DND-41 (cell line): ENCODE measurements at regions not wholly inside any gene's neighbourhood (a gene's known extent, or its start where the extent isn't known, plus 50 kb on each side); places are given as distances from the start of the nearest gene placed in this dataset.

Source experiments
- ATAC-seq: fragments of 200-7000 bp; cut with Tn5 transposase; 3 replicates; pipeline ENCODE4 v1.9.1; 2021; ENCODE audit warnings: low read depth; ENCODE audit not compliant: insufficient read depth
- DNase-seq: peaks from one replicate; pipeline ENCODE4 v3.0.0-alpha.2; 2020
- H2AFZ ChIP-seq: 2 replicates; pipeline ENCODE4 v1.6.0; 2012; ENCODE audit warnings: low read depth, low read length
- H3K27ac ChIP-seq: 2 replicates; pipeline ENCODE4 v1.5.1; 2012; ENCODE audit warnings: low read length, inconsistent platforms
- H3K27me3 ChIP-seq: fragments of 200-600 bp; sonication (generic); 2 replicates; pipeline ENCODE4 v1.6.0; 2012; ENCODE audit warnings: low read length, mild to moderate bottlenecking, inconsistent platforms; ENCODE audit not compliant: insufficient read depth, poor library complexity
- H3K36me3 ChIP-seq: 2 replicates; pipeline ENCODE4 v1.5.1; 2012; ENCODE audit warnings: low read length, inconsistent platforms; ENCODE audit not compliant: insufficient read depth
- H3K4me1 ChIP-seq: 2 replicates; pipeline ENCODE4 v1.5.1; 2012; ENCODE audit warnings: mild to moderate bottlenecking, low read length; ENCODE audit not compliant: insufficient read depth
- H3K4me2 ChIP-seq: 2 replicates; pipeline ENCODE4 v1.6.0; 2012; ENCODE audit warnings: mild to moderate bottlenecking, moderate library complexity, low read length, inconsistent platforms; ENCODE audit not compliant: insufficient read depth
- H3K4me3 ChIP-seq, 2 experiments: fragments of 200-600 bp in 1 of 2; shearing (Covaris generic) in 1 of 2; 2 replicates each; pipeline ENCODE4 v1.5.1; 2012 to 2016; ENCODE audit warnings: inconsistent platforms in 2 of 2, low read length in 2 of 2, mild to moderate bottlenecking in 2 of 2, low read depth in 1 of 2, moderate library complexity in 1 of 2
- H3K79me2 ChIP-seq: 2 replicates; pipeline ENCODE4 v1.6.0; 2012; ENCODE audit warnings: low read length, inconsistent platforms; ENCODE audit not compliant: insufficient read depth
- H3K9ac ChIP-seq: 2 replicates; pipeline ENCODE4 v1.6.0; 2012; ENCODE audit warnings: low read depth, mild to moderate bottlenecking, inconsistent platforms, low read length, moderate library complexity
- H3K9me3 ChIP-seq: 2 replicates; pipeline ENCODE4 v1.5.1; 2012; ENCODE audit warnings: low read length, moderate library complexity, mild to moderate bottlenecking, inconsistent platforms; ENCODE audit not compliant: insufficient read depth, severe bottlenecking
- H4K20me1 ChIP-seq: 2 replicates; pipeline ENCODE4 v1.6.0; 2012; ENCODE audit warnings: low read length; ENCODE audit not compliant: insufficient read depth
- CTCF ChIP-seq: IDR thresholded peaks from 2 replicates; pipeline ENCODE4 v1.5.1; 2012; ENCODE audit warnings: borderline replicate concordance, low read length, moderate library complexity, mild to moderate bottlenecking; ENCODE audit not compliant: poor library complexity, severe bottlenecking; ENCODE audit errors: extremely low read depth
- EZH2 ChIP-seq: IDR thresholded peaks from 3 replicates; pipeline ENCODE4 v1.6.1; 2012; ENCODE audit warnings: borderline replicate concordance, low read depth, mild to moderate bottlenecking, moderate library complexity, low read length, inconsistent platforms; ENCODE audit not compliant: severe bottlenecking

- H2AFZ ChIP-seq: no peak overlapping the region
- peaks cover 36% of the 10 kb centered on the region for H3K4me1 ChIP-seq
- H3K36me3 ChIP-seq: no peaks in the 10 kb centered on the region
- H3K4me2 ChIP-seq: no peak overlapping the region
- DNase-seq (no peak), ATAC-seq (no peak)
- no peaks in the 10 kb centered on the region for H3K79me2 ChIP-seq
- no peak overlapping the region for H3K9ac ChIP-seq
- no peaks in the 10 kb centered on the region for H3K9me3 ChIP-seq
- H3K27me3 ChIP-seq: no peaks in the 10 kb centered on the region
- H4K20me1 ChIP-seq: no peaks in the 10 kb centered on the region
- peak overlapping the region; percentile 13; the same call in 1 of the 2 replicates for H3K27ac ChIP-seq
- TF ChIP-seq EZH2 (no peak), CTCF (no peak)
- no peak overlapping the region for H3K4me3 ChIP-seq
Observed at GRCh38 chr1:234961456-234962339, 166.9 kb downstream of the TOMM20 start.

GRCh38 chr1:234960722-234961455 is 167.7 kb downstream of the TOMM20 start:
- no peaks in the 10 kb centered on the region for H3K9me3 ChIP-seq
- H3K27me3 ChIP-seq: no peaks in the 10 kb centered on the region
- no peak for DNase-seq
- no peak overlapping the region for H2AFZ ChIP-seq
- H3K36me3 ChIP-seq: no peaks in the 10 kb centered on the region
- TF ChIP-seq EZH2 (no peak), CTCF (no peak)
- no peak overlapping the region for H3K27ac ChIP-seq
- no peaks in the 10 kb centered on the region for H3K79me2 ChIP-seq
- peaks cover 36% of the 10 kb centered on the region for H3K4me1 ChIP-seq
- no peak overlapping the region for H3K4me3 ChIP-seq
- no peak overlapping the region for H3K9ac ChIP-seq
- ATAC-seq: no peak
- no peak overlapping the region for H3K4me2 ChIP-seq
- no peaks in the 10 kb centered on the region for H4K20me1 ChIP-seq

DNA sequence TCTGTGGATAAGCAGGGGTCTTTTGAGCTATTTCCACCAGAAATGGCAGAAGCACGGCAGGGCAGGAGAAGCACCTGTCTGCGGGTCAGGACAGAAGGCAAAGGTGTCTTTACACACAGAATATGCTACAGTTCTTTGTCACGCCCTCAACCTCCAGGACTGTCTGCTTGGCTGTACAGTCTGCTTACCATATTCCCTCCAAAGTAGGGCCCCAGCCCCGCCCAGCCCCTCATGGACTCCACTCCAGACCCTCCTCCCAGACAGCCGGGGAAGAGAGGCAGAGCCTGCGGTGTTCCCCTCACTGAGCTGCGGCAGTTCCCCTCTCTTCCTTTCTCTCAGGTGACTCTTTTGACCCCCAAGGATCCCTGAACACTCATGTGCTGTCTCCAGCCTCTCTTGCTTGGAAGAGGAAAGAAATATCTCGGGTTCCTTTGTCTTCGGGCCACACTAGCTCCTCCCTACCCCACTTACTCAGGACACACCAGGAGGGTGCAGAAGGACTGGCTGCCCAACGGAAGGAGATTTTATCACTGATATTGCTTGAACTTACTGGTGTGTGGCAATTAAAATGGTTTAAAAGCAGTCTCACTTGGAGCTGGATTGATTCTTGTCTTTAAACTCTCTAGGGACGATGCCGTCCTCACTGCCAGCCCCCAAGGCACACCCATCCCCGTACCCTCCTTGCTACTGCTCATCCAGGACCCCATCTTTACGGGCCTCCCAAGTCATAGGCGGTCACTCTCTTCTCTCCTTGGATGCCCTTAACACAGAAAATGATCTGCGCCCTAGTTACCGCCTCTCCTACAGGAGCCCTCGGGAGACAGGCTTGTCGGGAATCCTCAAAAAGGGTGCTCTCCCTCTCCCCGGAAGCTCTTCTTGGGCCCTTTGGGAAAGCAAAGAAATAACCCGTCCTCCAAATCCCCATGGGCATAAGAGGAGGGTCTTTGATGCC is 169.7 kb downstream of the TOMM20 start:
- H3K36me3 ChIP-seq: no peaks in the 10 kb centered on the region
- no peak overlapping the region for H3K27ac ChIP-seq
- H3K4me1 ChIP-seq: peaks cover 45% of the 10 kb centered on the region
- TF ChIP-seq EZH2 (no peak), CTCF (no peak)
- H3K27me3 ChIP-seq: no peaks in the 10 kb centered on the region
- H2AFZ ChIP-seq: no peak overlapping the region
- H3K4me3 ChIP-seq: no peak overlapping the region
- H3K9ac ChIP-seq: no peak overlapping the region
- no peaks in the 10 kb centered on the region for H3K79me2 ChIP-seq
- no peak for DNase-seq
- H3K4me2 ChIP-seq: no peak overlapping the region
- no peaks in the 10 kb centered on the region for H4K20me1 ChIP-seq
- no peaks in the 10 kb centered on the region for H3K9me3 ChIP-seq
- no peak for ATAC-seq
